Fibroblast of skin of right quadriceps (primary cell): ENCODE measurements at regions not wholly inside any gene's neighbourhood (a gene's known extent, or its start where the extent isn't known, plus 50 kb on each side); places are given as distances from the start of the nearest gene placed in this dataset.
A peak's percentile ranks its signal among the peaks of the same experiment; 100 is the strongest.

Experiments used
- DNase-seq: peaks from one replicate; pipeline ENCODE4 v3.0.0-alpha.2; 2013

GRCh38 chr21:24976238-24976637 lies 631.0 kb downstream of the MRPL39 start:
- no peak for DNase-seq

DNA sequence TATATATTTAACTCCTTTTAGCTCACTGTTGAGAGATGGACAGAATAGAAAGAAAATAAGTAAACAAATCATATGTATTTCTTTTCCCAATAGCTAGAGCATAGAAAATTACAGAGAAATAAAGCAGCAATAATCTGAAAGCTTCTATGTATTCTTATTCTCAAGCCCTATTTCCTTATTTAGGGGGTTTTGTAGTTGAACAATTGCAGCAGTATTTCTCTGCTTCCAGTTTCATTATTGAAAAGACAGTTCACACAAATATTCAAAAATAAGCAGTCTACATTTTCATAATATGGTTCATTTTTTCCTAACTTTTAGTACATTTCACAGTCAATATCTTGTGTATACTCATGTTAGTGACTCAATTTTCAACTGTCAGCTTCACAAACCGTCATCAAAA lies 638.2 kb downstream of the MRPL39 start:
- no peak for DNase-seq

- no peak for DNase-seq
Observed at GRCh38 chr21:24955275-24955961, 651.9 kb downstream of the MRPL39 start.

DNA sequence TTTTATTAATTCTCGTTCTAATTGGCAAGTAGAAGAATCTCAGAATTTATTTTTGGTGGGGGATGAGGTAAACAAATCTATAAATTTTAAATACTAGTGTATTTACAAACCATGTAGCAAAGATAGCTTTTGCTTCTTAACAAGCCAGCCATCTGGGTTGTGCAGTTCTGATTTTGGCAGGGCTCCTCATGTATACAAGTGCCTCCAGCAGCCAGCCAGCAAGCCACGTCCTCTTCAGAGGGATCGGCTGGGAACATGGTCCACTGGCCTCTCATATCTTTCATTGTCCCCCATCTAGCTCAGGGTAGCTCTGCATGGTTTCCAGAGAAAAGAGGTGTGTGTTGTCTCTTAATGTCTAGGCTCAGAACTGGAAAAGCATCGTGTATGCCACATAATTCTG lies 659.1 kb downstream of the MRPL39 start:
- DNase-seq, result no peak

DNA sequence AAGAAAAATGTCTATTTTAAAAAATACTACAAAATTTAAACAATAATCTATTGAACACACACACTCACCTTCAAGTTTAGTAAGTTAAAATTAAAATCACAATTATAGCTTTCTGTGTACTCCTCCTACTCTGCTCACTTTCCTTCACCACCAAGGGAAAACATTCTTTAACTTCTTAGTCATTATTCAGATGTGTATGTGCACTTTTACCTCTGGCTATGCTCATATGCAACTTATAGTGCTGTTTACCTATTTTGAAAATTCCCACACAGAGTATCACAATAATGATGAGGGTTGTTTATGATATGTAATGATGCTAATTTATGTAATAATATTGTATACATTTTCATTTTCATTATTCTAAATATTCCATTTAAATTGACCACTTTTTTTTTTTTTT lies 661.4 kb downstream of the MRPL39 start:
- no peak for DNase-seq

DNA sequence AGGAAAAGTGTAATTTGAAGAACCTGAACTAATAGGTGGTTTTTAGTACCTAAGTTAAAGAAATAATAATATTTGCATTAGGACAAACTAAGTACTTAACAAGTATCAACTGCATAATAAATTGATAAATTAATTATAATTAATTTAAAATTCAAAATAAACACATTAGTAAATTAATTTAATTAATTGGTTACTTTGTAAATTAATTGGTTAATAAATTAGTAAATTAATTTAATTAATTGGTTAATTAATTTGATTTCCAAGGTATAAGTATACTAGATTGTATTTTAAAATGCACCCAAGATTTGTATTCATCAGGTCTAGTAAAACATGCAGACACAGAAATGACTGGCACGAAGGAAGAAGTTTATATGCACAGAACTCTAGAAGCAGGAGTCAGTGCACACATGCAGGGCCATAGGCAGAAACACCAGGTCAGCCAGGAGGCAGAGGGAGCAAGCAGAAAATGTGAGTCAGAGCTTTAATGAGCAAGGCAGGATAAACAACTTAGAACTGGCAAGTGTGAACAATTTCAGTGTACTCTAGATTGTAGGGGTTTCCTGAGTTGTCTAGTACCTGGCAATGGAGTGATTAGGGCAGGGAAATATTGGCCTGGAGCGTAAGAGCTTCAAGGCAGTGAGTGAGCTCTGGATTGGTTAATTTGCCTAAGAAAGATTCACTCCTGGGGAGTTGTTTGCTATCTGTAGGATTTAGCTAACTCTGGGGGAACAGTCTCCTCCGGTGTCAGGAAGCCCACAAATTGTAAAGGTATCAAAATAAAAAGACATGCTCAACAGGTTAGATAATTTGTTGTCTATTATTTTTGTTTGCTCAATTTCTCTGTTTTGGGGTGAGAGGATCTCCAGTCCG lies 665.7 kb downstream of the MRPL39 start:
- no peak for DNase-seq

DNA sequence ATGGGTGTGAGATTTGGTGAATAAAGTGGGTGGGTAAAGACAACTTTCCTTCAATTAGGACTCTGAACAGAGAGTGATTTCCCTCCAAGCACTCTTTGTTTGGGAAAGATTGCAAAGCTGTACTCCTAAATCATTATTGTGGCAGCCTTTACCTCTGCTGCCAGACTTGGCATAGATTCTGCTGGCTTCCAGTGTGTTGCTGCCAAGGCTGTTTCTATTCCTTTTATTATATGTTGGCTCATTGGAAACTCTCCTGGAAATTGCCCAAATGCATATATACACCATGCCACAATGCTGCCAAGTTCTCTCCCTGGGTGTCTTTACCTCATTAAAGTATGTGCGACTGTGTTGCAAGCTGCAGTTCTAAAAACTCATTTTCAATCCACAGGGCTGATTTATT lies 668.0 kb downstream of the MRPL39 start:
- DNase-seq, result no peak

GRCh38 chr21:24938573-24938972 lies 668.7 kb downstream of the MRPL39 start:
- no peak for DNase-seq

DNA sequence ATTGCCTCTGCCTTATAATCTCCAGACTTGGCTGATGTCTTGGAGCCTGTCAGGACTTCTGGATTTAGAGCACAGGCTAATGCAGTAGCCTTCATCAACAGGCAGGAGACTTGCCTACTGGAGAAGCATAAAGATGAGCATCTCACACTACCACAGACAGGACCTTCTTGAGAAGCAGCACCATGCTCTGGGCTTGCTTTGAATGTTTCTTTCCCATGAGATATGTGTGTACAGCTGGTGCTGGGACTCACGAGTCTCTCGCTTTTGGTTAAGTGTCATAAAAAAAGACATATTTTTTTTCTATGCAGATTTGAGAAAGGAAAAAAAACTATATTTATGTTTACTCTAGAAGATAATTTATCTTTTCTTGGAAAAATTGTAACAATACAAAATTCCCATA lies 671.3 kb downstream of the MRPL39 start:
- DNase-seq, result no peak

GRCh38 chr21:24910591-24910990 lies 696.7 kb downstream of the MRPL39 start:
- no peak for DNase-seq

DNA sequence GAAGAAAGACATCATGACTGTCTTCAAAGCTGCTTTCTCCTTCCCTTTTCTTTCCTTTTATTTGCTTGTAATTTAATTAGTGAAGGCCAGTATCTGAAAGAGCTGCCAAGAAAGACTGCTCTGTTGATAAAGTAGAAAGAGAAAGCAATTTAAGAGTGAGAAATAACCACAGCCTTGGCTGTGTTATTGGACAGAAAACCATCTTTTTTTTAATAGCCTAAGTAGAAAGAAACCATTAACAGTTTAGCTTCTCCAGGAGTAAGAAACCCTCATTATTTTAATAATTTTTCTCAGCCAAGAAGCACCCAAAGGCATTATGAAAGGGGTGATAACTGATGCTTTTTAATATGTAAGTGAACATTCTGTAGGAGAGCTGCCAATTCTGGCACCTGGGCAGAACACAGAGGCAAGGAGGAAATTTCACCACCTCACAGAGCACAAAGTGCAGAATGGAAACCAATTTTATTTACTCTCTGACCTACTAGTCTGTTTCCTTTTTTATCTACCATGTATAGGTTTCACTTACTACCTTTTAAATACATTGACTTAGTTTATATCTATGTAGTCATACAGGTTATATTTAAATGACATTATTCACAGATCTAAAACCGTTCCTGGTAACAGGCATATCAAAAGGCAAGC lies 703.2 kb downstream of the MRPL39 start:
- no peak for DNase-seq

DNA sequence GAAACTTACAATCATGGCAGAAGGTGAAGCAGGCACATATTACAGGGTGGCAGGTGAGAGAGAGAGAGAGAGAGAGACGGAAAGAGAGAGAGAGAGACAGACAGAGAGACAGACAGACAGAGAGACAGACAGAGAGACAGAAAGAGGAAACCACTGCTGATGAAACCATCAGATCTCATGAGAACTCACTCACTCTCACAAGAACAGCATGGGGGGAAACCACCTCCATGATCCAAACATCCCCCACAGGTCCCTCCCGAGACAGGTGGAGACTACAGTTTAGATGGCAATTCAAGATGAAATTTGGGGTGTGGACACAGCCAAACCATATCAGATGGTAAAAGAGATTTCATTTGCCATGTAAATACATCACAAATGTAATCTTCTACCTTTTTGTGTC lies 708.1 kb downstream of the MRPL39 start:
- no peak for DNase-seq

DNA sequence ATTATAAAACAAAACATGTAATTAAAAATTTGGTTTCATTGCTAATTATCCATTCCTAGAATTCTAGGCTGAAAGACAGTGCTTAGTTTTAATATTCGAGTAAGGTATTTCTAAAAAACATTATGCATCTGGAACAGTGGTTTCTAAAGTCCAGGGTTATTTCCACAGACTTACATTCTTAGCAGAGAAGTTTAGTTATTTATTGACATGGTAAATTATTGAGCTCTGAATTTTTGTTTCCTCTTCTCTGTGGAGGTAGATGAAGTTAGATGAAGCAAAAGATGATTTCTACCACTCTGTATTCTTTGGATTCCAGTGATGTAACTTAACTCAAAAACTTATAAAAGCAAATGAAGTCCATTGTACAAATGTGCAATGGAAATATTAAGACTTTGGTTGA lies 709.4 kb downstream of the MRPL39 start:
- no peak for DNase-seq

- no peak for DNase-seq
Observed at GRCh38 chr21:24896735-24897124, 710.6 kb downstream of the MRPL39 start.

DNA sequence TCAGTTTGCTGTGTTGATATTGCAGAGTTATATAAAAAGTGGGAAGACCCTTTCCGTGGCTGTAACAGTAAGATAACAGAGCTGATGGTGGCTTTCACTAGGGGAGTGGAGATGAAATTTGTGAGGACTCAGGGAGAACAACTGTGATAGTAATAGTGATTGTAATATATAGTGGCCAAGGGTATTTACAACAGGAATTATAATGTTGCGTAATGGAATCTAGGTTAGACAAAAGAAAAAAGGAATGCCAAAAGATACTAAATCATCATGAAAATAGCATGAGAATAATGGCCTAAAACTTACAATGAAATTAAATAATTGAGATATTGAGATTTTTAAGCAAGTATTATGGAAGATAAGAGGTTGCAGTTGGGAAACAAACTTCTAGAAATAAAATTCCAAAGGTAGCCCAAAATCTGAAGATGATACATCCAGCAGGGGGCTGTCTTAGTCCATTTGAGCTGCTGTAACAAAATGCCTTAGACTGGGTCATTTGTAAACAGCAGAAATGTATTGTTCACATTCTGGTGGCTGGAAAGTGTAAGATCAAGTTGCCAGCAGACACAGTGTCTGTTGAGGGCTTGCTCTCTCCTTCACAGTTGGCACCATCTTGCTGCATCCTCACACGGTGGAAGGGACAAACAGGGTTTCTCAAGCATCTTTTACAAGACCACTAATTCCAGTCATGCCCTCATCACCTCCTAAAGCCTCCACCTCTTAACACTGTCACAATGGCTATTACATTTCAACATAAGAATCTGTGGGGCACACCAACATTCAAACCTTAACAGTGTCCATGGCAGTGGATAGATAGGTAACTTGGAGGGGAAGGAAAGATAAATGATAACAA lies 711.2 kb downstream of the MRPL39 start:
- DNase-seq, result peak; percentile 55

DNA sequence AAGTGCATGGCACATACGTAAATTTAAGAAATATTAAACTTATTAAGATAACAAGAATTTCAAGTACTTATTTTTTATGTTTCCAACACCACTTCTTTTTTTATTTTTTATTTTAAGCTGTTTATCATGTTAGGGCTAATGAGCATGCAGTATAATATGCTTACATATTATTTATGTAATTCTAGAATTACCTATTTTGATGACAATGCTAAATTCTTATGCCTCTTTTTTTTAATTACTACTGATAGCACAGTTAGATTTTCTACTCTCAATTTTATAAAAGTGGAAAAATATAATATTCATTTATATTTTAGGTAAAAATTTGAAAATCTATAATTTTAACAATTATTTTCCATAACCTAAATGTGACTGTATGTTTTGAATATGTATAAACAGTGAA lies 713.0 kb downstream of the MRPL39 start:
- DNase-seq, result no peak

GRCh38 chr21:24890021-24890420 lies 717.3 kb downstream of the MRPL39 start:
- DNase-seq, result no peak

DNA sequence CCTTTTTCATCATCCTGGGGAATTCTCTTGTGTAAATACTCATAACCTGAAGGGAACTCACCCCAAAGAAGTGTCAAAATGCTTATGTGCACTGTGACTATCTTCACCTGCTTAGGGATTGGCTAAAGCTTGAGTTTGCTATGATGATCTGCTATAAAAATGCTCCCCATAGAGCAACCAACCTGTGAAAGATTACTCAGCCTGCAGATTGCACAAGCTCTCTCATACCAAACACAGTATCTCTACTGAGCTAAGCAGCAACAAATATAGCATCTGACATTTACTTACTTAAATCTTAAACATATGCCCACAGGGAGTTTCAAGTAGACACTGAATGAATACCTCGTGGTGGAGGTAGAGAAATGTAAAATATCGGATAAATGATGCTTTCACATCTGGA lies 725.8 kb downstream of the MRPL39 start:
- DNase-seq, result peak; percentile 36

DNA sequence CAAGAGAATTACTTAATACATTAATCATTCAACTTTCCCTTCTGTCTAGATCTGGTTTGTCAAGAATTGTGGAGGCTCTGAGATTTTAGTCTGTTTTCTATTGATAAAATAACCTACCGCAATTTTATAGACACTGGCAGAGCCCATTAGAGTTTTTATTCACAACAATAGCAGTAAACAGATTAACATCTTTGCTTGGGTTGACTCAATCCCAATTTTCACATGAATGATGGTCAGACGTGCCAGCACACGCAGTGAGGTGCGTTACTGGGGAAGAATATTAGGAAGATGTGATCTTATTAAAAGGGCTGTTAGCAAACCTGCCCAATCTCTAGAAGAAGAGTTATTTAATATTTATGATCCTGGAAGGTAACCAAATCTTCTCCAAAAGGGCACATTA lies 736.6 kb downstream of the MRPL39 start:
- no peak for DNase-seq

GRCh38 chr21:24869862-24870261 lies 737.4 kb downstream of the MRPL39 start:
- no peak for DNase-seq

DNA sequence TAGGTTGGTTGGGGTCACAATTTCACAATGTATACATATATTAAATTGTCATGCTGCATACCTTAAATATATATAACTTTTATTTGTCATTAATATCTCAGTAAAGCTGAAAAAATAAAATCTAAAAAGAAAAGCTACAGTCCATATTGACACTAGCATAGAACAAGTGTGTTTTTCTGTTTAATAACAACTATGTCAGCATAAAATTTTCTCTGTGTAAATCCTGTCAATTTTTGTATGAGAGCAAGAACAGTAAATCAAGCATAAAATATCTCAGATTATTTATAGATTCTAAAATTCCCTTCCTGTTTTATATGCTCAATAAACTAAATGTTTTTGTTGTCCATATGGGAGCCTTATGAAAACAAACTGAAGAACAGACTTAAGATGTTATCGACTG lies 739.2 kb downstream of the MRPL39 start:
- no peak for DNase-seq

- no peak for DNase-seq
Observed at GRCh38 chr21:24861471-24861870, 745.8 kb downstream of the MRPL39 start.

- DNase-seq, result no peak
Observed at GRCh38 chr21:24856326-24856725, 751.0 kb downstream of the MRPL39 start.
